Ectodermal cell (in vitro differentiated cells): ENCODE measurements at regions not wholly inside any gene's neighbourhood (a gene's known extent, or its start where the extent isn't known, plus 50 kb on each side); places are given as distances from the start of the nearest gene placed in this dataset.
"Not testable (repeated sequence)": the region's sequence is repeated elsewhere in the genome, so short reads cannot be mapped to it uniquely, and the experiment has no call there.

ENCODE experiments used
- H3K27ac ChIP-seq: 2 replicates; pipeline ENCODE4 v1.7.0; 2013; ENCODE audit warnings: mild to moderate bottlenecking, low read depth, low read length; ENCODE audit not compliant: insufficient read depth, poor library complexity, severe bottlenecking
- H3K27me3 ChIP-seq: 2 replicates; pipeline ENCODE4 v1.7.0; 2013; ENCODE audit warnings: mild to moderate bottlenecking, low read length; ENCODE audit not compliant: insufficient read depth, control insufficient read depth, poor library complexity, severe bottlenecking
- H3K36me3 ChIP-seq: one replicate; pipeline ENCODE4 v1.7.0; 2013; ENCODE audit warnings: low read length; ENCODE audit not compliant: control insufficient read depth, insufficient read depth
- H3K4me1 ChIP-seq: one replicate; pipeline ENCODE4 v1.7.0; 2013; ENCODE audit warnings: low read length; ENCODE audit not compliant: control insufficient read depth, insufficient read depth
- H3K4me3 ChIP-seq: 2 replicates; pipeline ENCODE4 v1.7.0; 2013; ENCODE audit warnings: low read depth, low read length, control low read depth; ENCODE audit not compliant: insufficient read depth
- H3K9me3 ChIP-seq: 2 replicates; pipeline ENCODE4 v1.7.0; 2013; ENCODE audit warnings: mild to moderate bottlenecking, low read length, moderate library complexity; ENCODE audit not compliant: control insufficient read depth
- whole genome bisulfite sequencing, 2 experiments: methylation state at CpG; one replicate each; pipeline ENCODE4 v1.1.7; 2013; ENCODE audit warnings: missing lambda C conversion rate in 2 of 2; 5-methylcytosine and 5-hydroxymethylcytosine counted together

DNA sequence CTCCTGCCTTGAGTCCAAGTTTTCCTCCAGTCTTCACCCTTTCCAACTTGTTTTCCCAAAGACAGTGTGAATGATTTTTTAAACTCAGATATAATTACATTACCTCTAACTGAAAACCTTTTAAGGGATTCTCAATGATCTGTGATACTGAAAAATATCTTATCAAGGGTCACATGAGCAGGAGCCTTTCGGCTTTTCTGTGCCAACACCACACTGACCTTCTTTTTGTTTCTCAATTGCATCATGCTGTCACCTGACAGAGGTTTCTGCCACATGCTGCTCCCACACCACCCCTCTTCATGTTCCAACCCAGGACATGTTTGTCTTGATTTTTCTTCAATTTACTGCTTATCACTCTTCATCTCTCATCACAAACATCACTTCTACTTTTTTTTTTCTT is 820.0 kb downstream of the PRELID2 start:
- no peak overlapping the region for H3K4me3 ChIP-seq
- WGBS, 2 experiments = 83 to 93% methylated on average over 1 of the region's 1 CpG

DNA sequence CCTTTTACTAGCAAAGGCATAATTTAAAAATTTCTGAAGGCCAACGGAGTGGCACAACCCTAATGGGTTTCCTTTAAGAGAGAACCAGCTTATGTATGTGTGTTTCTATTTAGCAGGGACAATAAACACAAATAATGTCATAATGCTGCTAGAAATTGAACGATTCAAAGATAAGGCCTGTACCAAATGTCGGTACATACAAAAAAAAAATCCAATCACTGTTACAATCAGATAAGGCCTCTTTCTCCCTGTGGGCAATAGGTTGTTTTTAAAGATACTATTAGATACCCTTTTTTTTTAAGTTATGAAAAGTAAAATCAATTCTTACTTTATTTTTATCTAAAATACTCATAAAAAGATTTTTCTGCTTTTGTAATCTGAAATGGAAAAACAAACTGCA is 821.0 kb downstream of the PRELID2 start:
- Histone ChIP-seq H3K4me1 (no peaks in the 10 kb centered on the region), H3K27me3 (no peaks in the 10 kb centered on the region), H3K9me3 (no peaks in the 10 kb centered on the region), H3K27ac (no peak overlapping the region), H3K36me3 (no peaks in the 10 kb centered on the region), H3K4me3 (no peak overlapping the region)
- 100% methylated on average over 3 of the region's 3 CpGs; no CpG with 5 or more reads in 1 of the 2 experiments for WGBS, 2 experiments

More for the DNA sequence above, 820.0 kb downstream of the PRELID2 start:
- Histone ChIP-seq H3K36me3 (no peaks in the 10 kb centered on the region), H3K27me3 (no peaks in the 10 kb centered on the region), H3K27ac (no peak overlapping the region), H3K4me1 (no peaks in the 10 kb centered on the region), H3K9me3 (no peaks in the 10 kb centered on the region)

DNA sequence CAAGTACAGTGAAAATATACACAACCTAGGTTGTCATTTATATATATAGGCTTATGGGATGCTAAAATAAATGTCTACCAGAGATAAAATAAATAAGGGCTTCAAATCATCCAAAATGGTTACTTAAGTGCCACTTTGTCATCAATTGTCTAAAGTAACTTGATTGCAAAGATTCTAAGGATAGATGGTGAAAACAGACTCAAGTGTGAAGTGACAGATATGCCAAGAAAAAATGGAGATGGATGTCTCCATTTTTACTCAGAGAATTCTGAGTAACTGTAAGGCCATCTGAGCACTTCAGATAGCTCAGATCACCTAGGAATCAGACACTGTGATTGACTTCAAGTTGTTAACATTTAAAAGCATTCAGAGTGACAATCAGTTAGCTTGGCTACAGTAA is 824.3 kb downstream of the PRELID2 start:
- no peaks in the 10 kb centered on the region for H3K9me3 ChIP-seq
- H3K4me3 ChIP-seq = no peak overlapping the region
- no peaks in the 10 kb centered on the region for H3K36me3 ChIP-seq
- H3K27ac ChIP-seq = no peak overlapping the region
- no peaks in the 10 kb centered on the region for H3K27me3 ChIP-seq
- no peaks in the 10 kb centered on the region for H3K4me1 ChIP-seq

DNA sequence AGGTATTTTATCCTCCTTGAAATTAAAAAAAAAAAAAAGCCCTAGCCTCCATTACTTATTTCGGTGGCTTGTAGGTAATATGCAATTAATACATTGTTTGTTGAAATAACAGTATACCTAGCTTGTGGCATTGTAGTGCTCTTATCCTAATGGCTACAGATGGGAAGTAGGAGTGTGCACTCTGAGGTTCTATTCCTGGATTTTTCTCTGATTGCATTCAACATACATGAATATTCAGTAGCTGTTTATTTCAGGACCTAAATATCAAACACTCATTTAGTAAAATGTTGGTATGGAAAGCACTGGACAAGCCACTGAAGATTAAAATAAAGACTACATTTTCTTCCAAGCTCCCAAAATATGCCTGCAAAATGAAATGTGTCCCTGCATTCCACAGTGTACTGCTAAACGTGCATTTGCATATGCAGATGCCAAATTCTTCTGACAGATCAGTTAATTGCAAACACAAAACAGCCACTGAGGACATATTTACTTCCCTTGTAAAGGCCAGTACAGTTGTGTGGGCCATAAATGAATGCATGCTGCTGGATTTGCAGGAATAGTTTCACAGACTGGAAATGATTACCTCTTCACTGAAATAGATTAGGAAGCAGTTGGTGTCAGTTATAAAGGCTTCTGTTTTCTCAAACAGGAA is 826.1 kb downstream of the PRELID2 start:
- Histone ChIP-seq H3K36me3 (no peaks in the 10 kb centered on the region), H3K27ac (no peak overlapping the region), H3K9me3 (no peaks in the 10 kb centered on the region), H3K4me1 (no peaks in the 10 kb centered on the region), H3K27me3 (no peaks in the 10 kb centered on the region), H3K4me3 (no peak overlapping the region)
- WGBS, 2 experiments = 57 to 88% methylated on average over 1 to 2 of the region's 2 CpGs

DNA sequence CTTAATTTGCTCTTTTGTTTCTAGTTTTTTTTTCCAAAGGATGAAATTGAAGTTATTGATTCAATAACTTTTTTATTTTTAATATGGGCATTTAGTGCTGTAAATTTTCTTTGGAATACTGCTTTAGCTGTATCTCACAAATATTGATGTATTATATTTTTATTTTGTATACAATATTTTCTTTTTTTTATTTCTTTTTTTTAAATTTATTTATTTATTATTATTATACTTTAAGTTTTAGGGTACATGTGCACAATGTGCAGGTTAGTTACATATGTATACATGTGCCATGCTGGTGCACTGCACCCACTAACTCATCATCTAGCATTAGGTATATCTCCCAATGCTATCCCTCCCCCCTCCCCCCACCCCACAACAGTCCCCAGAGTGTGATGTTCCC is 823.7 kb downstream of the KCTD16 start:
- H3K27ac ChIP-seq, H3K9me3 ChIP-seq, H3K4me3 ChIP-seq, H3K36me3 ChIP-seq, H3K27me3 ChIP-seq, H3K4me1 ChIP-seq: not testable (repeated sequence)

DNA sequence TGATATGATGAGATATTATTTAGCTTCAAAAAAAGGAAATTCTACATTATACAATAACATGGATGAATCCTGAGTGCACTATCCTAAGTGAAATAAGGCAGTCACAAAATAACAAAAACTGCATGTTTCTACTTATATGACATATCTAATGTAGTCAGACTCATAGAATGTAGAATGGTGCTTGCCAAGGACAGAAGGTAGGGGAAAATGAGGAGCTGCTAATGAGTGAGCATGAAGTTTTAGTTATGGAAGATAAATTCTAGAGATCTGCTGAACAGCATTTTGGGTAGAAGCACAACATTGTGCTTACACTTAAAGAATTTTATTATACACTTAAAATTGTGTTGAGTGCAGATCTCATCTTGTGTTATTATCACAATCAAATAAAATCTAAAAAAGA is 812.4 kb downstream of the KCTD16 start:
- no peaks in the 10 kb centered on the region for H3K36me3 ChIP-seq

DNA sequence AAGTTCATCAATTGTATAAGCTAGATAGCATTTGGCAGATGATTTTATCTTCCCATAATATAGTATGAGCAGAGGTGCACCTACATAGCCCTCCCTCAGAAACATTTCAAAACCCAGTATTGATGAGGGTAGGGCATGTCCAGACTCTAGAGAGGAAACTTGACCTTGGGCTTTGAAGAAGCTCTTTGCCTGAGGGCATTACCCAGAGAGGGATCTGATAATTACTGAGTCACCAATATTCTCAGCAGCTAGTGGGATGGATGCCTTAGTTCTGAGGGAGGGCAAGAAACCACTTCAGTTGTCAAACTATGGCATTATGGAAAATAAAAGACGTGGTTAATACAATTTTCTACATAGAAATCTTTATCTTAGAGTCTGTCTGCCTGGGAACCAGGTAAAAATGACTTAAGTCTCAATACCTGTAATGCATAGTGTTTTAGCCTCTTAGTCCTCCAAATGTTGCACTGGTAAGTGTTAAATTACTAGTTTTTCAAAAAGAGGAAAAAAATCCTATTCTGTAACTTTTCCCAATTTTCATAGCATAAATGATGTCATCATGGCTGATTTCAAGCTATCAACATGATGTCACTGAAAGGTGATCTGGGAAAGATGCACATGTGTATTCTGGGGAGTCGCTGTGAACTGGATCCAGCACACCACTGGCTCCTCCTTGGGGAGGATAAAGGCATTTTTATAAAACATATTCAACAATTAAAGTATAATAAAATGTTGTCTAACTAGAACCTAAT is 809.0 kb downstream of the KCTD16 start:
- no peaks in the 10 kb centered on the region for H3K27me3 ChIP-seq
- no peaks in the 10 kb centered on the region for H3K9me3 ChIP-seq
- no peaks in the 10 kb centered on the region for H3K4me1 ChIP-seq
- H3K27ac ChIP-seq = no peak overlapping the region
- WGBS, 2 experiments = 86 to 100% methylated on average over 1 to 2 of the region's 2 CpGs
- H3K4me3 ChIP-seq = no peak overlapping the region
- H3K36me3 ChIP-seq = no peaks in the 10 kb centered on the region

More for the DNA sequence above, 812.4 kb downstream of the KCTD16 start:
- Histone ChIP-seq H3K27ac (no peak overlapping the region), H3K27me3 (no peaks in the 10 kb centered on the region), H3K4me1 (no peaks in the 10 kb centered on the region), H3K9me3 (no peaks in the 10 kb centered on the region), H3K4me3 (no peak overlapping the region)

DNA sequence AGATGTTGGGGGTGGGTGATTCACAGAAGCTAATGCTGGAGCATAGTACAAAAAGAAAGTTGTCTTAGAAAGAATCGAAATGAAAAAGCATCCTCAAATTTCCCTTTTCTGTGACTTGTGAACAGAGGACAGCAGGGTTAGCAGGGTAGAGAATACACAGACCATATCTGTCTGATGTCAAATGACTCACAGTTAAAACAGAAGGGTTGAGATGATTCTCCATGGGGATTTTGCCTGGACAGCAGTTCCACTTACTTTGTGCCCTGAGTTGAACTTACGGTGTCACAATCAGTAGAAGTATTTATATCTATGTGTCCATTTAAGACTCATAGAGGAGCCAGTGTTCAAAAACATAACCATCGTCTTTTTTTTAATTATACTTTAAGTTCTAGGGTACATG is 801.6 kb downstream of the KCTD16 start:
- no peak overlapping the region for H3K27ac ChIP-seq
- 90 to 95% methylated on average over 2 to 3 of the region's 3 CpGs for WGBS, 2 experiments
- H3K36me3 ChIP-seq = no peaks in the 10 kb centered on the region
- H3K27me3 ChIP-seq = no peaks in the 10 kb centered on the region
- H3K4me3 ChIP-seq = no peak overlapping the region
- H3K9me3 ChIP-seq = no peaks in the 10 kb centered on the region
- no peaks in the 10 kb centered on the region for H3K4me1 ChIP-seq

DNA sequence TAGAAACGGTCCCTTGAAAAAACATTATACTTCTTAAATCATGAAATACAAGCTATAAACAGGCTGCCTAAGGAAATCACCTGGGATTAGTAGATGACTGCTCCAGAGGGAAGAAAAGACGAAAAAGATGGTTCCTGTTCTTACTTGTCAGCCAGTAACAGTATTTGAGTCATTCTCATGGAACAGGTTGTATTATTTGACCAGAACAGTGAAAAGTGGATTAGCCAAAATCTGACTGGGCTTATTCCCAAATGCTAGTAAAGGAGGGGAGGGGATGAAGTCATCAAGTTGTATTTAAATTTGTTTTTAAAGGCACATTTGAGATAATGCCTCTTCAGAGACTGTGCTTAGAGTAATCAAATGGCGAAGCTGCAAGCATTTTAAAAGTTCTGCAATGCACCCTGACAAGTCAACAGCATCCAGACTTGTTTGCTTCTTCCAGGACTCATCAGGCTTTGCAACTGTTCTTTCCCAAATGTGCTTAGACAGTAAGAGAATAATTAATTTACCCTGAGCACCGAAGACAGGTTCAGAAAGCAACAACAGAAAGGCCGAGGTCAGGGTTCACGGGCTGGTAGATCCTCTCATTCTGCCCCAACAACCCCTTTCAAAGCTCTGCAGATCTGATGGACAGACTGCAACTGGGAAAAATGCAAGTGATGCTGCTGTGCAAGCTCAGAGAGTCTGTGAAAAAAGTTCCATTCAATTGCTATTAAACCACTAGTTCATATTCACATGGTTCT is 800.6 kb downstream of the KCTD16 start:
- WGBS, 2 experiments = 77 to 84% methylated on average over 5 of the region's 6 CpGs
- Histone ChIP-seq H3K27me3 (no peaks in the 10 kb centered on the region), H3K9me3 (no peaks in the 10 kb centered on the region), H3K4me3 (no peak overlapping the region), H3K4me1 (no peaks in the 10 kb centered on the region), H3K36me3 (no peaks in the 10 kb centered on the region), H3K27ac (peak overlapping the region; percentile 36)

DNA sequence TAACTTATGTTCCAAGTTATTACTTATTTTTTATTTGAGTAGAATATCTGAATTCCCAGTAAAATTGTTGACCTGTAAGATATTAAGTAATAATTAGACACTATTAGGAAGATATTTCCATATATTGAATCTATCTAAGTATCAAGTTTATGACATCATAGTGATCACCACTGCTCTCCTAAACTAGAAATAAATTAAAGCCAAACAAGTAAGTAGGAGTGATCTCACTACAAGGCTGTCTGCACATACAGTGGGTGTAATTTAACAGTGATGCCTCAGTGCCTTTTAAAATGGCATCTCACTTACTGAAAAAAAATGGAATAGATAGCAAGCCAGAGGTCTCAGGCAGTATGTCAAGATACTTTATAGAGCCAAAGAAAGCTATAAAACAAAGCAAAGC is 789.6 kb downstream of the KCTD16 start:
- Histone ChIP-seq H3K27me3 (no peaks in the 10 kb centered on the region), H3K4me3 (no peak overlapping the region), H3K4me1 (no peaks in the 10 kb centered on the region), H3K27ac (no peak overlapping the region), H3K36me3 (no peaks in the 10 kb centered on the region), H3K9me3 (no peaks in the 10 kb centered on the region)
